ENCODE measurements at regions not wholly inside any gene's neighbourhood (a gene's known extent, or its start where the extent isn't known, plus 50 kb on each side); places are given as distances from the start of the nearest gene placed in this dataset.
A peak's percentile ranks its signal among the peaks of the same experiment; 100 is the strongest.
"Not testable (repeated sequence)": the region's sequence is repeated elsewhere in the genome, so short reads cannot be mapped to it uniquely, and the experiment has no call there.

DNA sequence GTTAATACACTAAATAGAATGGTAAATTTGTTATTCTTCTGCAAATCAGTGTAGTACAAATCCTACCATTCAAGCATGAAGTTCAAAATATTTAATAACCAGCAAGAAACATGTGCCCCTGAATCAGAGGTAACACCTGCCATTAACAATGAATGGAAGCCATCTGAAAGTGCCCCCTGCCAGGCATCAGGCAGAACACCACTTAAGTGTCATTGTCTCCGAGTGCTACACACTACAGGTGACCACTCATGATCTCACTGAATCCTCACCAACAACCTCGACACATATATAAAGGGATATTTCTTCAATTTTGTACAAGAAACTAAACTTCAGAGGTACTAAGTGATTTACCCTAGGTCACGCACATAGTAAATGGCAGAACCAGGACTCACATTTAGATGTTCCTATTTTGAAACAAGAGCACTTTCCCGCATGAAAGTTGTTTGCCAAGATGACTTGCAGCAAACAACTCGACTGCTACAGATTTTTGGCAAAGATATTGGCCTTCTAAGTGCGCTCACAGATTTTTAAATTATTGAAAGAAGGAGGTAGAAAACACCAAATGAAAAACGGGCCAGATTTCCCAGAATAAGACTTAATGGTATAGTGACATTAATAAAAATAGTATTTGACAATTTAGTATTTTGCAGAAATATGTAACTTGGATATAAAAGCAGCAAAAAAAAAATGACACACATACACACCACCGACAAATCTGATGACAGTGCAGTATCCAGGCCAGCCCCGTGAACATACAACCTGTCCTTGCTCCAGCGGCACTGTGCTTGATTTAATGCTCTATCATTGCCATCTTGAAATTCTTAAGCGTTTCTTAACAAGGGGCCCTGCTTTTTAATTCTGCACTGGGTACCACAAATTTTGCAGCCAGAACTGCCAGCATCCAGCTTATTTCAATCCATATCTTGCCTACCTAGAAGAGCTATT, 274.5 kb downstream of the ALDH8A1 start:
- no peak for DNase-seq (ENCODE audit: low spot score)

DNA sequence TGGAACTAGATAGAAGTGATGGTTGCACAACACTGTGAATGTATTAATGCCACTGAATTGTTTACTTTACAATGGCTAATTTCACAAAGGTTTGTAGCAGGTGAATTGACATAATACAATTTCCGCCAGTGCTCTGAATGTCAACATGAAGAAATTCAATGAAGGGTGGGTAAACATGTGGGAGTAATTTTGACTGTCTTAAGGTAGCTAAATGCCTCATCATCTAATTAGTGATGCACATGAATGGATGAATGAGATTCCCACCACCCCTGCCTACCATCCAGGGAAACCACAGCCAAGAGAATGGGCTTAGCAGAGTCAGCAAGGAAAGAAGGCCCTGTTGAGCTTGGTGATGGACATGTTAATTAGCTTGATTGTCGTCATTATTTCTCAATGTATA, 275.3 kb downstream of the ALDH8A1 start:
- no peak for DNase-seq (ENCODE audit: low spot score)

DNA sequence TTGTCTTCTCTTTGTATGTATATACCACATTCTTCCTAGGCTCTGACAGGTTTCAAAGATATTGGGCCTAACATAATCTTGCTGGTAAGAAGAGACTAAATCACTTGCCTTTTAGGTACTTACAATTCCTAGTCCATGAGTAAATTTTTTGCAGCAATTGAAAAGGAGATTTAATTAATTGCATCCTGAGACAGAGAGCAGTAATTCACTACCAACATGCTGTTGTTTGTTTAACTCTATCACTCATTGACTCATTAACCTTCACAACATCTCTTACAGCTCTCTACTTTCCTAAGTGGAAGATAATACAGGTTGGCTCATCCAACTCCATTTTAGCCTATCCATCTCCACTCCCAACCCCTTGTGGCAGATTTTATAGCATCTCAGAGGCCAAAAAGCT, 280.4 kb downstream of the ALDH8A1 start:
- peak; percentile 55 for DNase-seq (ENCODE audit: low spot score)

DNA sequence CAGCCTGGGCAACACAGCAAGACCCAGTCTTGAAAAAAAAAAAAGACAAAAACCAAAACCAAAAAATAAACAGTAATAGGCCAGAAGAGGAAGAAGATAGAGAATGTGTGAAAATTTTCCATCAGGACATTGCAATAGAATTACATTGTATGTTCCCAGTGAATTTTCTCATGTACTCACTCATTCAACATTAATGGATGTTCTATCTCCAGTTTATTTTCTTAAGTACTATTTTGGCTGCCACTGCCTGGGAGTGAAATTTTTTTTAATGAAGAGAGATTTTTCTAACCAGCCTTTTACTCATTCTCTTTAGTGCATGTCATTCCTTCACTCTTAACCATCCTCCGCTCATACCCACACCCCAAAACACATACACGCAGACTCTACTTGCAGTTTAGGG, 282.8 kb downstream of the ALDH8A1 start:
- DNase-seq (ENCODE audit: low spot score) = no peak

DNA sequence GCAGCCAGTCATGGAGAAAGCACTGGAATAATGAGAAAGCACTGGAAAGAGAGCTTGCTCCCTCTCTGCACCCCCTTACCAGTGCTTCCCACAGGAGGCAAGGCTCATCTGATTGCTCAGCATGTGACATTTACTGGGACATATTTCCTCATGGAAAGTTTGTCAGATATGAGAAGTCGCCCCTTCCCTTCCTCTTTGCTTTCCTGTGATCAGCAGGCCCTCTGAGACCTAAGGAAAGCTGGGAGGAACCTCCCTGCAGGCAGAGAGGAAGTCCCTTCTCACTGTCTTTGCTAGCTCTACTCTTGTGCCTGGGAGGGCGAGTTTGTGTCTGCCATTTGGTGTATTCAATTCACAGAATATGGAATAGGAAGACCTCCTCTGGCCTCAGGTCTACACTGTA, 283.8 kb downstream of the ALDH8A1 start:
- no peak for DNase-seq (ENCODE audit: low spot score)

DNA sequence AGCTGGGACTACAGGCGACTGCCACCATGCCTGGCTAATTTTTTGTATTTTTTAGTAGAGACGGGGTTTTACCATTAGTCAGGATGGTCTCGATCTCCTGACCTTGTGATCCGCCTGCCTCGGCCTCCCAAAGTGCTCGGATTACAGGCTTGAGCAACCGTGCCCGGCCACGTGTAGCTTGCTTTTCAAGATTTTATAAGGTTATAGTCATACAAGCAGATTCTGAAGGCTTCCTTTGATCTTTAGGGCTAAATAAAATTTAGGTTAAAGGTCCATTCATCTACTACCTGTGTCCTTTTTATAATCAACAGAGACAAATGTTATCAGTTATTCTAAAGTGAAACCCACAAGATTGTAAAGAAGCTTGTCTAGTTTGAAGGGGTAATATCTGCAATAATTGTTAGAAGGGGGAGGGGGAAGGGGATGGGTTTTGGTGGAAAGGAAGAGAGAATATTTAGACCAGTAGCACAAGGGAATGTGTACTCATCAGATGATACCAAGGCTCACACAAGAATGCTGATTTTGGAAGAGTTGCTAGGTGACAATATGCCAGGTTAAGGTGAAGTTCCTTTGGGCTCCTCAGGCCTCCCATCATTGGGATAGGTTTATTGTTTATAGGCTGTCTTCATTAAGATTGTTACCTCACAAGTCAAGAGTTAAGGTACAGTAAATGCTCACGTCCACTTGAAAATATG, 284.7 kb downstream of the ALDH8A1 start:
- no peak for DNase-seq (ENCODE audit: low spot score)

DNA sequence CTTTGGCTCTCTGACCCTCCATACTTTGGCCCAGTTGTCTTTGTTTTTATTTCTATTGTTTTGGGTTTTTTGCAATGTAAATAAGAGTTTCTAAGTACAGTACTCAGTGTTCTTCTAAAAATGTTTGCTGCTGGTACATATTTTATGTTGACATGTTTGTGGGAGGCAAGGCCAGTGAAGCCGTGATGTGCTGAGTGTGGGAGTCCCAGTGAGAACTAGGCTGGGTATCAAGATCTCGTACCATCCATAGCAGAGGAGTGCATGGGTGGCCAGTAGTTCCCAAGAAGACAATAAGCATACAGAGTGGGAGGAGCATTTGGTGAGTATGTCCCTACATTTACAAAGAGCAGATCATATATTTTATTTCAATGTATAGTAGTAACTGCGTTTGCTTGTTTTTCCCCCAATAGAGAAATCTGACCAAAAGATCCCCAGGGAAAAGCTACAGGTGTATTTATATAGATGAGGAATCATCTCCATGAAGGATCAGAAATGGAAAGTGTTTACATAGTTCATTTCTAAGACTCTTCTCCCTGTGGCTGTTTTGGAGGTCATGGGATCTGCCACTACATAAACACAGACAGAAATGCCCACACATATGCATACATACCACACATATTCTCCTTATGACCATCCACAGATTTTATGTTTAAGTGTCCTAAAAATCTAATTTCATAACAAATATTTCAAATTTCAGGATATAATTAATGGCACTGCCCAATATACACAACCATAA, 285.9 kb downstream of the ALDH8A1 start:
- DNase-seq (ENCODE audit: low spot score) = no peak

DNA sequence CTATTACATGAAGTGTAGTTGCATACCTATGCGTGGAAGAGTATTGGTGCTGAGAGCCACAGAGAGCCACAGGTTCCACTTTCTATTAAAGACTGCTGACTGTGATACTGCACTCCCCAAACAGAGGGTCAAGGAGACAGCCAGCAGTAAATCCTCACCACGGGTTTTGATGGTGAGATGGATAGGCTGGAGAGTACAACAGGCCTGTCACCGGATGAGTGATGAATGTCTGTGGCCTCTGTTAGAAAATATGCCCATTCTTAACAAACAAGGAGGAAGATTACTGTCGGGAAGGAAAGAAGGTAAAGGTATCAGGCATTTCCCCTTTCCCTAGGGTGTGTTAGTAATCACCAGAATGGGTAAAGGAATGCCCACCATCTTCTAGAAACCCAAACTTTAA, 286.5 kb downstream of the ALDH8A1 start:
- no peak for DNase-seq (ENCODE audit: low spot score)

DNA sequence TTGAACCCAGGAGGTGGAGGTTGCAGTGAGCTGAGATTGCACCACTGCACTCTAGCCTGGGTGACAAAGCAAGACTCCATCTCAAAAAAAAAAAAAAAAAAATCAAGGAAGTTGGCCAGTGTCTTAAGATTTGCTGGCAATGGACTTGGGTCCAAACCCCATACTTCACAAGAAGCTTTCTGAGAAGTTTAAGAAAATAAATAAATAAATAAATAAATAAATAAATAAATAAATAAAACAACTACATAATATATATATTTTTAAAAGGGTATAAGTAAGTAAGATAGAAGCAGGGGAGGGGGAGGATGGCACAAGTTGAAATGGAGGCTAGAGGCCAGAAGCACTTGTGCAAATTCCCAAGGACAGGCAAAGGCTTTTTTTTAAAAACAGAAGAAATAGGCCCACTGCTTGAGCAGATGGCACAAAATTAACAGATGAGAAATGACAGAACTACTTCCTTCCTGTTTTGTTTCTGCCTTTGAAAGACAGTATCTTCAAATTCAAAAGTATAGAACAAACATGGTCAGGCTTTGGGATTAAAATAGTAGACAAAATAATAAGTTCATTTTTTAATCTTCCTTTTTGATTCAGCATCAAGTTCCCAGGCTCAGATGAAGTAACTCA, 287.7 kb downstream of the ALDH8A1 start:
- DNase-seq (ENCODE audit: low spot score) = no peak

DNA sequence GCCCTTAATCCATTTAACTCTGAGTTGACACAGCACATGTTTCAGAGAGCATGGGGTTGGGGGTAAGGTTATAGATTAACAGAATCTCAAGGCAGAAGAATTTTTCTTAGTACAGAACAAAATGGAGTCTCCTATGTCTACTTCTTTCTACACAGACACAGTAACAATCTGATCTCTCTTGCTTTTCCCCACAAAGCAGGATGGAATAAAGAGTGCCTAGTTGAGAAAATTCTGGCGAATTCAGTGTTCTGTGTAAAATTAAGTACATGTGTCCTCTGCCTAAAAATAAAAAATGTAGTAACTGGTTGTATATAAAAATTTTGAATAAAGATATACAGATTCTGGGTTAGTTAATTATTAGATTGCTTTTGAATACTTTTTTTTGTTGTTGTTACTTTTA, 290.0 kb downstream of the ALDH8A1 start:
- DNase-seq (ENCODE audit: low spot score) = not testable (repeated sequence)

DNA sequence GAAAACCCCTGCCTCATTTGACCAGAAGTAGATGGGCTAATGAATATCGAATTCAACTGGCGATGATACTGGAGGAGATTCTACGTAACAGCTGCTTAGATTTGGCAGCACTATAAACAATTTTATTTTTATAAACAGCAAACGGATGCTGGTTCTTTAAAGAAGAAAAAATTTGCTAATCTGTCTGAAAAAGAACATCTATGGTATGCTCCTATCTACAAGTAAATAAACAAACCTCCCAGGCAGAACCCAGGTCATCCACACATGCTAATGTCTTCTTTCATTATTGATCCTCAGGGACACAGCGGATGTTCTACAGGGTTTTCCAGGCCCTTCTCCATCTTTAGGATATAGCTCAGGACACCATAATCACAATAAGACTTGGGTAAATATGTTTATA, 291.3 kb downstream of the ALDH8A1 start:
- no peak for DNase-seq (ENCODE audit: low spot score)

DNA sequence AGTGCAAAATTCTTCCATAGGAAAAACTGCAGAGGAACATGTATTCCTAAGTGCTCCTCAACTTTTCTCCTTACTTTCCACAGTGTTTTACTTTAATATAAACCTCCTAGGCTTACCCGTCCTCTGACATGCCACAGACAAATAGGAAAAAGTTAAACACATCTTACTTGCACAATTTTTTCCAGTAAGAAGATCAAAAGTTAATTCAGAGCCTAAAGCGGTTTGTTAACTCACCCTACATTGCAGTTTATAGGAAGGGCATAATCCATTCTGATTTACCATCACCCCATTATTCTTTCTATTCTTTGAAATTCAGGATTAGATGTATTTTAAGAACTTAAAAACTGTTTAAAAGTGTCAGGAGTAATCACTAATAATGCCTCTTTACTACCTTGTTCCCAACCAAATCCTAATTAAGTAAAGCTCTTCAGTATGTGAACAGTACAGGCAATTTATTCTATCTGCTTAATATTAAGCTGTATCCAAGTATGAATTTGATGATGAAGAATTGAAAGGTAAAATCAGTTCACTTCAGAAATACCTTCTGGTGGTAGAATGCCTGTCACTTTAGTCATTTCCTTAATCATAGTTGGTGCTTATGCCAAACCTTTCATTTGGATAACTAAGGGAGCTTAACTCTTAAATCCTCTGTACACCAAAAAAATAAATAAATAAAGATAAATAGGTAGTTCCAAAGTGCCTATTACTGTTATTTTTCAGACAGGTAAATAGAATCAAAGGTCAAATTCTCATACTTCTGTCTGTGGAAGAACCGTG, 292.0 kb downstream of the ALDH8A1 start:
- peak; percentile 44 for DNase-seq (ENCODE audit: low spot score)

DNA sequence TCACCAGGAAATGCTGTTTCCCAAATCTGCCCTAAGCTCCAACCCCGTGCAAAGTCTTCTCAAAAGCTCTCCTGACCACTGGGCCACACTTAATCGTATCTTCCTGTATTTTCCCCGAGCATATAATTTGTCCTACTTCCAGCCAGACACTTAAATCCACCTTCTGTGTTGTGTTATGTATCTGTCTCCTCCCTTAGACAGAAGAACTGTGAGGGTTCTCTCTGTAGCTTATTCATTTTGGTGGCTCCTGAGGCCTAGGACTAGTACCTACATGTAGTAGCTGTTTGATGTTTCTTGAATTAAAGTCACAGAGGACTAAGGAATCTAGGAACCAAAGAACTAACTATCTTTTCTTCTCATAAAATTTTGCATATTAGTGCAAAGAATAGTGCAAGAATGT, 292.6 kb downstream of the ALDH8A1 start:
- DNase-seq (ENCODE audit: low spot score) = no peak

DNA sequence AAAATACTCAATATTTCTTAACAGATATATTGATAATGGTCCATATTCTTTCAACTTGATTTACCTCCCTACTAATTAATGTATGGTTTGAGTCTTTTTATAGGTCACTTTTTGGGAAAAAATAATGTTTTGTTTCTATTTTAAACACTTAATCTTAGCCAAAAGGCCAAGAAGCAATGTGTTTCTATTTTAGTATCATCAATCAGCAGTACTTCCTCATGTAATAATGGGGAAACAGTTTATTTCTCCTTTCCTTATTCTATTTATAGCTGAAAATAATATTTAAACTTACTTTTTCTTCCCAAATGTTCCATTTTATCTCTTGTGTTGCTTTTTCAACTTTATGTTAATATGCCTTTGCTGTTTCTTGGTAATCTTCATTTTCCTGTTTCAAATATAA, 295.1 kb downstream of the ALDH8A1 start:
- DNase-seq (ENCODE audit: low spot score) = no peak

DNA sequence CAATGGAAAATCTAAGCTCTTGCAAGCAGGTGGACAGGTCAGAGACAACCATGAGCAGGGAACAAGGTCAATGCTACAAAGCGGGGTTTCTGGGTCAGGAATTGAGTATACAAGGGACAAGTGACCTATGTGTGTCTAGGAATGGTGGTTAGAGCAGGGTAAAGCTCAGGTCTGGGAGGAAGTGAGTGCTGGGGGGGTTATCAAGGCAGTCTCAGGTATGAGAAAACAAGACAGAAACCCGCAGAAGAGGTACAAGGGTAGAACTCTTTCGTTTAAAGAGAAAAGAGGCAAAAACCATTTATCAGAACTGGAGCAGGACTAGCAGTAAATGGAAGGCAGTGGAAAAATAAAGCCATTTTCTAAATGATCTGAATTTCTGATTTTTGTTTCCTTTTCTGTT, 298.4 kb downstream of the ALDH8A1 start:
- DNase-seq (ENCODE audit: low spot score) = no peak

DNA sequence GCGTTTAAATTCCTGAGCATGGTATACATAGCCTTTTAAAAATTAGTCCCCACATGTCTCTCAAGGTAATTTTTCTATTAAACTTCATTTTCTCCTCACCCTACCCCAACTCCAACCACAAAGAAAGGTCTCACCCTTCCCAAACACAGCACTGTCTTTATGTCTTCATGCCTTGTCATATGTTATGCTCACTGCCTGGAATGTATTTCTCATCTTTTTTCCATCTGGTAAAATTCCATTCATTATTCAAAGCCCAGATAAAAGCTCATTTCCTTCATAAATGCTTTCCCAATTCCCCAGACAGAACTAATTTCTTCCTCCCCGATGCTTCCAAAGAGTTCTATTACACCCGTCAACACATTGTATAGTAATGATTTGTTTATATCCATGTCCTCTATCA, 302.0 kb downstream of the ALDH8A1 start:
- no peak for DNase-seq (ENCODE audit: low spot score)

DNA sequence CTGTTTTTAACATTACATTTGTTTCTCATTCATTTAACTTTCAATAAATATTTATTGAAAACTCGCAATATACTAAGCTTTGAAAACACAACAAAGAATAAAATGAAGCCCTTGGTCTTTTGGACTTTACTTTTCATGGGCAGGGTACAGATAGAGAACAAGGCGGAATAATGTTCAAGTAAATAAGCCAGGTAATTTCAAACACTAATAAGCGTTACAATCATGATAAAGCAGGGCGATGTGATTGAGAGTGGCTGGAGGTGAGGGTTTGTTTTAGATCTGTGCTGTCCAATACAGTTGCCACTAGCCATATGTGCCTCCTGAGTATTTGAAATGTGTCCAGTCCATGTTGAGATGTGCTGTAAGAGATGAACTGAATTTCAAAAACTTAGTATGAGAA, 307.1 kb downstream of the ALDH8A1 start:
- DNase-seq (ENCODE audit: low spot score) = no peak

DNA sequence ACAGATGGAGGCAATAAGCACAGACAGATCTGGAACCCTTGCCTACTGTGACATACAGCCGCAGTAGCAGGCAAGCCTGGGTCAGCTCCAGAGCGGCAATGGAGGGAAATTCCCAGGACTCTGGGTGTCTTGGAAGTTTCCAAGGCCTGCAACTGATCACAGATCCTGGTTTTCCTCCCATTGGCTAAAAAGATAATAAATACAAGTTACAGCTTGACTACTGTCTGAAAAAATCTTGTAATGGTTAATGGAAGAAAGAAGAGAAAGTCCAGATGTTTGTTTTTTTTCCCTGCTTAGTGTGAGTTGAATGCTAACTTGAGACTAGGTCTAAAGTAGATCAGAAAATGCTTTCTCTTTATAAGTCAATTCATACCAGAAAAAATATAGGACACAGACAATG, 307.6 kb downstream of the ALDH8A1 start:
- no peak for DNase-seq (ENCODE audit: low spot score)

DNA sequence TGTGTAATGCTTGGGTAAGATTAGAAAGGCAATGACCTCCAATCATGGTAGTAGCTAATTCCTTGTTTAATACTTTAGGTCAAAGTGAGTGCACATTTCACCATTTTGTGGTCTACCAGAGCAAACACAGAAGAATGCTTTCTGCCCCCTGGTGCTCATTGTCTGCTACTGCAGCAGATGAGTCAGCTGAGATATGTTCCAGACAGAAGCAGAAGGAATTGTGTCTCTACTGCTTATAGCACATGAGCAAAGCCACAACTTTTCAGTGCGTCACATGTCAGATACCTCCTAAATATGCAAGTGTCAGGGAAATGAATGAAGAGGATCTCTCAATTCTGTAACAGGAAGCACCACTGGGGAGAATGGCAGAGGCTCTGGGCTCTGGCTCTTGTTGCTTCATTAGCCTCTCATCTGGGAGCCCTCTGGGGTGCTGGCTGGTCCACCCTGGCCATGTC, 308.9 kb downstream of the ALDH8A1 start:
- peak; percentile 86 for DNase-seq (ENCODE audit: low spot score)

DNA sequence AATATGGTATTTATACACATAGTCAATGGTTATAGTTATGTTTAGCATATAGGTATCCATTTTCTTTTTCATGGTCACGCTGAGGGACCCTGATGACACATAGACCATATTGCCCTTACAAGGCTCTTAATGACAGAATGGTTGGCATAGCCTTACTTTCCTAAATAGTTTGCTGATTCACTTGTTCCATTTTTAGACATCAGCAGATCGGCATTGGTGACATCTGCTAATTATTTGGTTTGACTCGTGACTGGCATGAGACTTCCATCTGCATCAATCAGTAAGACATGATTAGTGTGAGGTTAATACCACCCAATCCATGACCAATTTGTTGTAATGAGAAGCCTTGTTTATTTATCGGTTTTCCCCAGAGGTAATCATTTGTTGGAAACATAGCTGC, 309.7 kb downstream of the ALDH8A1 start:
- no peak for DNase-seq (ENCODE audit: low spot score)

DNA sequence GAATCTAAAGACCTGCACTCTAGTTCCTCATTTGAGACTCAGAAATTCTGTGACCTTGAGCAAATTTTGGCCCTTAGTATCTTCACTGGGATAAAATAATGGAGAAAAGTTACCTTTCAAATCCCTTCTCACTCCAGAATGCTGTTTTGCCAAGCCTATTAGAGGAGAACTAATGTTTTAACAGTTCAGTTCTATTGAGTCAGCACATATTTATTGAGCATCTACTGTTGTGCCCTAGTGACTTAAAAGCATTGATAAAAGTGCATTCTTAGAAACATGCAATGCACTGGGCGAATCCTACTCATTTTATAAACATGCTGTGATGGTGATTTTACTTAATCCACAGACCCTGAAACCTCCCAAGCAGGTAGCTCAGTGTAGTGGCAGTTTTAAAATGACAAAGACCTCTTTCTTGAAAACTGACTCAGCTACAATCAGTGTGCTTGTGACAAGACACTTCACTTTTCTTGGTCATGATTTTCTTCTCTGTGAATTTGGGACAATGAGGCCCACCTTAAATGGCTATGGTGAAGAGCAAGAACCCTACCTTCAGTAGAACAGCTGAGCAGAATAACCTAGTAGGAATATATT, 312.0 kb downstream of the ALDH8A1 start:
- DNase-seq (ENCODE audit: low spot score) = no peak
